A673 (cell line): ENCODE measurements at regions not wholly inside any gene's neighbourhood (a gene's known extent, or its start where the extent isn't known, plus 50 kb on each side); places are given as distances from the start of the nearest gene placed in this dataset.

Experiments
- BruUV-seq: library from RNA; stranded (reverse); fragments of 400-500 nt; replicated peaks from 2 replicates; lab custom pipeline; 2021; lab: Mats Ljungman, UMichigan
- CTCF ChIA-PET: fragments of 300-600 bp; sonication (Branson Sonifier 250); formaldehyde crosslinking; loops from one replicate; lab custom pipeline; 2022; ENCODE audit warnings: antibody characterized with exemption; lab: Charles Lee
- POLR2A ChIA-PET: fragments of 300-600 bp; sonication (Branson Sonifier 250); formaldehyde crosslinking; loops from one replicate; lab custom pipeline; 2022; ENCODE audit warnings: antibody characterized with exemption; ENCODE audit not compliant: low non-redundant PET; lab: Charles Lee
- DNase-seq: peaks from one replicate; pipeline ENCODE4 v3.0.0-alpha.2; 2015; ENCODE audit warnings: low spot score
- H3K27ac ChIP-seq: fragments of 200-600 bp; sonication (generic); 2 replicates; pipeline ENCODE4 v1.5.1; 2016; ENCODE audit warnings: mixed run types, low read depth, mild to moderate bottlenecking, mixed read lengths, antibody characterized with exemption, low read length; ENCODE audit not compliant: poor library complexity, severe bottlenecking
- H3K27me3 ChIP-seq: fragments of 200-600 bp; sonication (generic); replicated peaks from 2 replicates; pipeline ENCODE4 v1.6.1; 2017; ENCODE audit warnings: mixed run types, low read depth, mild to moderate bottlenecking, mixed read lengths, antibody characterized with exemption, low read length; ENCODE audit not compliant: insufficient read depth, poor library complexity
- H3K36me3 ChIP-seq: fragments of 200-600 bp; sonication (generic); 2 replicates; pipeline ENCODE4 v1.6.1; 2016; ENCODE audit warnings: mixed run types, mild to moderate bottlenecking, mixed read lengths, antibody characterized with exemption, low read length; ENCODE audit not compliant: insufficient read depth, poor library complexity, severe bottlenecking
- H3K4me1 ChIP-seq: fragments of 200-600 bp; sonication (generic); 2 replicates; pipeline ENCODE4 v1.6.1; 2017; ENCODE audit warnings: mixed run types, mild to moderate bottlenecking, mixed read lengths, antibody characterized with exemption, low read length; ENCODE audit not compliant: insufficient read depth, poor library complexity, severe bottlenecking
- H3K4me3 ChIP-seq: fragments of 200-600 bp; sonication (generic); 2 replicates; pipeline ENCODE4 v1.5.1; 2016; ENCODE audit warnings: low read depth, mixed run types, mild to moderate bottlenecking, mixed read lengths, low read length; ENCODE audit not compliant: poor library complexity, severe bottlenecking
- H3K9me3 ChIP-seq: fragments of 200-600 bp; sonication (generic); 2 replicates; pipeline ENCODE4 v1.6.1; 2016; ENCODE audit warnings: mixed run types, low read depth, mild to moderate bottlenecking, mixed read lengths, antibody characterized with exemption, low read length; ENCODE audit not compliant: poor library complexity, severe bottlenecking
- CTCF ChIP-seq: fragments of 300-800, 200-600 bp; sonication (generic); conservative IDR thresholded peaks from 2 replicates; pipeline ENCODE4 v1.5.1; 2017; ENCODE audit warnings: low read depth, mild to moderate bottlenecking, antibody characterized with exemption, low read length, moderate library complexity, mixed read lengths
- EZH2 ChIP-seq: fragments of 200-600 bp; sonication (generic); IDR thresholded peaks from 2 replicates; pipeline ENCODE4 v1.6.1; 2017; ENCODE audit warnings: borderline replicate concordance, low read depth, mild to moderate bottlenecking, mixed read lengths, antibody characterized with exemption, low read length; ENCODE audit not compliant: poor library complexity, severe bottlenecking
- intact Hi-C: fragments of 100-400 bp; cut with micrococcal nuclease; formaldehyde crosslinking; loops from one replicate; pipeline ENCODE4 v1.10.0; 2022; ENCODE audit not compliant: unreplicated experiment

- H3K4me1 ChIP-seq, result no peaks in the 10 kb centered on the region
- peaks cover 23% of the 10 kb centered on the region for H3K27me3 ChIP-seq
- no peaks in the 10 kb centered on the region for H3K36me3 ChIP-seq
- ChIA-PET CTCF (no interaction called here), POLR2A (no interaction called here)
- no peaks in the 10 kb centered on the region for H3K9me3 ChIP-seq
- TF ChIP-seq CTCF (no peak), EZH2 (no peak)
- no peak overlapping the region for H3K27ac ChIP-seq
- no peak for DNase-seq
- intact Hi-C loops, result no loop called here
- no TSS peak for BruUV-seq
- H3K4me3 ChIP-seq, result no peak overlapping the region
Measured at GRCh38 chr6:135601857-135602256, 104.3 kb upstream of the AHI1 start.

- TF ChIP-seq CTCF (no peak), EZH2 (no peak)
- no TSS peak for BruUV-seq
Measured at GRCh38 chr6:135603249-135603648, 105.7 kb upstream of the AHI1 start.

GRCh38 chr6:135604035-135604860 lies 106.7 kb upstream of the AHI1 start:
- no peak for TF ChIP-seq CTCF
- no peak for TF ChIP-seq EZH2
- DNase-seq, result no peak
- H3K27me3 ChIP-seq, result peaks cover 23% of the 10 kb centered on the region
- BruUV-seq, result no TSS peak
- no peaks in the 10 kb centered on the region for H3K9me3 ChIP-seq
- ChIA-PET POLR2A (interaction anchor here (0.6 kb wide), 1 partner anchor 17 kb away, joined by 6 read pairs; no protein-coding TSS in a partner anchor), CTCF (no interaction called here)
- no peaks in the 10 kb centered on the region for H3K4me1 ChIP-seq
- H3K27ac ChIP-seq, result no peak overlapping the region
- intact Hi-C loops, result no loop called here
- no peak overlapping the region for H3K4me3 ChIP-seq
- H3K36me3 ChIP-seq, result no peaks in the 10 kb centered on the region

More at GRCh38 chr6:135603249-135603648, 105.7 kb upstream of the AHI1 start:
- Histone ChIP-seq H3K4me1 (no peaks in the 10 kb centered on the region), H3K27me3 (peaks cover 23% of the 10 kb centered on the region), H3K4me3 (no peak overlapping the region), H3K9me3 (no peaks in the 10 kb centered on the region), H3K36me3 (no peaks in the 10 kb centered on the region), H3K27ac (no peak overlapping the region)
- intact Hi-C loops, result no loop called here
- DNase-seq, result no peak
- ChIA-PET CTCF (no interaction called here), POLR2A (no interaction called here)
